ENCODE measurements at regions not wholly inside any gene's neighbourhood (a gene's known extent, or its start where the extent isn't known, plus 50 kb on each side); places are given as distances from the start of the nearest gene placed in this dataset.
"Not testable (repeated sequence)": the region's sequence is repeated elsewhere in the genome, so short reads cannot be mapped to it uniquely, and the experiment has no call there.

GRCh38 chr4:116183241-116183640 lies 902.1 kb downstream of the TRAM1L1 start:
- DNase-seq (ENCODE audit: low read depth in 4 of 4, low spot score in 3 of 4), result no peak

- no peak for DNase-seq (ENCODE audit: low read depth in 4 of 4, low spot score in 3 of 4)
Observed at GRCh38 chr4:116180157-116180601, 905.2 kb downstream of the TRAM1L1 start.

- not testable (repeated sequence) for DNase-seq (ENCODE audit: low read depth in 4 of 4, low spot score in 3 of 4)
Observed at GRCh38 chr4:116151371-116151770, 934.0 kb downstream of the TRAM1L1 start.

- no peak for DNase-seq (ENCODE audit: low read depth in 4 of 4, low spot score in 3 of 4)
Observed at GRCh38 chr4:116150152-116150551, 935.2 kb downstream of the TRAM1L1 start.

GRCh38 chr4:116143198-116143597 lies 942.2 kb downstream of the TRAM1L1 start:
- DNase-seq (ENCODE audit: low read depth in 4 of 4, low spot score in 3 of 4), result no peak

GRCh38 chr4:116132946-116133345 lies 952.4 kb downstream of the TRAM1L1 start:
- DNase-seq (ENCODE audit: low read depth in 4 of 4, low spot score in 3 of 4), result no peak

- DNase-seq (ENCODE audit: low read depth in 4 of 4, low spot score in 3 of 4), result no peak
Observed at GRCh38 chr4:116126794-116127193, 958.6 kb downstream of the TRAM1L1 start.

- DNase-seq (ENCODE audit: low read depth in 4 of 4, low spot score in 3 of 4), result no peak
Observed at GRCh38 chr4:116122124-116122523, 963.3 kb downstream of the TRAM1L1 start.

GRCh38 chr4:116118221-116118620 lies 967.2 kb downstream of the TRAM1L1 start:
- DNase-seq (ENCODE audit: low read depth in 4 of 4, low spot score in 3 of 4), result no peak

- DNase-seq (ENCODE audit: low read depth in 4 of 4, low spot score in 3 of 4), result not testable (repeated sequence)
Observed at GRCh38 chr4:116112861-116113260, 972.5 kb downstream of the TRAM1L1 start.

- no peak for DNase-seq (ENCODE audit: low read depth in 4 of 4, low spot score in 3 of 4)
Observed at GRCh38 chr4:116110713-116111112, 974.7 kb downstream of the TRAM1L1 start.

- DNase-seq (ENCODE audit: low read depth in 4 of 4, low spot score in 3 of 4), result no peak
Observed at GRCh38 chr4:116108606-116109005, 976.8 kb downstream of the TRAM1L1 start.

GRCh38 chr4:116101321-116101720 lies 984.1 kb downstream of the TRAM1L1 start:
- no peak for DNase-seq (ENCODE audit: low read depth in 4 of 4, low spot score in 3 of 4)

- DNase-seq (ENCODE audit: low read depth in 4 of 4, low spot score in 3 of 4), result no peak
Observed at GRCh38 chr4:116099596-116099995, 985.8 kb downstream of the TRAM1L1 start.

- not testable (repeated sequence) for DNase-seq (ENCODE audit: low read depth in 4 of 4, low spot score in 3 of 4)
Observed at GRCh38 chr4:116097353-116097752, 983.9 kb upstream of the NDST4 start.

GRCh38 chr4:116092961-116093360 lies 979.5 kb upstream of the NDST4 start:
- DNase-seq (ENCODE audit: low read depth in 4 of 4, low spot score in 3 of 4), result no peak

- no peak for DNase-seq (ENCODE audit: low read depth in 4 of 4, low spot score in 3 of 4)
Observed at GRCh38 chr4:116088771-116089170, 975.4 kb upstream of the NDST4 start.

GRCh38 chr4:116082808-116083366 lies 969.5 kb upstream of the NDST4 start:
- DNase-seq (ENCODE audit: low read depth in 4 of 4, low spot score in 3 of 4), result no peak

GRCh38 chr4:116073051-116073450 lies 959.6 kb upstream of the NDST4 start:
- DNase-seq (ENCODE audit: low read depth in 4 of 4, low spot score in 3 of 4), result no peak

- DNase-seq (ENCODE audit: low read depth in 4 of 4, low spot score in 3 of 4), result no peak
Observed at GRCh38 chr4:116070283-116070682, 956.9 kb upstream of the NDST4 start.

GRCh38 chr4:116066711-116067245 lies 953.4 kb upstream of the NDST4 start:
- DNase-seq (ENCODE audit: low read depth in 4 of 4, low spot score in 3 of 4), result no peak

- no peak for DNase-seq (ENCODE audit: low read depth in 4 of 4, low spot score in 3 of 4)
Observed at GRCh38 chr4:116064331-116064730, 950.9 kb upstream of the NDST4 start.

- no peak for DNase-seq (ENCODE audit: low read depth in 4 of 4, low spot score in 3 of 4)
Observed at GRCh38 chr4:116059361-116059760, 945.9 kb upstream of the NDST4 start.

All from left renal pelvis (tissue), 4 donors.